IMR-90 (cell line): ENCODE measurements at regions not wholly inside any gene's neighbourhood (a gene's known extent, or its start where the extent isn't known, plus 50 kb on each side); places are given as distances from the start of the nearest gene placed in this dataset.

Experiments
- ATAC-seq: fragments of 200-7000 bp; cut with Tn5 transposase; 2 replicates; pipeline ENCODE4 v1.9.1; 2020; ENCODE audit warnings: low read depth, mild to moderate bottlenecking, moderate library complexity
- BruUV-seq: library from RNA; stranded (reverse); fragments of 400-500 nt; replicated peaks from 2 replicates; lab custom pipeline; 2021; lab: Mats Ljungman, UMichigan
- CTCF ChIA-PET: fragments of 300-600 bp; formaldehyde crosslinking; extraction: SDS; loops from one replicate; lab custom pipeline; 2021; ENCODE audit warnings: antibody characterized with exemption; lab: Yijun Ruan, JAX
- POLR2A ChIA-PET: fragments of 300-600 bp; sonication (Branson Sonifier 250); formaldehyde crosslinking; loops from one replicate; lab custom pipeline; 2022; ENCODE audit warnings: antibody characterized with exemption; ENCODE audit not compliant: unreplicated experiment; lab: Charles Lee
- DNase-seq: peaks from one replicate; pipeline ENCODE4 v3.0.0; 2013
- H2AFZ ChIP-seq: replicated peaks from 2 replicates; pipeline ENCODE3; 2013; ENCODE audit warnings: low read length, mild to moderate bottlenecking; ENCODE audit not compliant: poor library complexity
- H2AK5ac ChIP-seq: 2 replicates; pipeline ENCODE4 v1.6.1; 2013; ENCODE audit warnings: low read depth, low read length, inconsistent platforms
- H2AK9ac ChIP-seq: replicated peaks from 2 replicates; pipeline ENCODE3; 2013; ENCODE audit warnings: mild to moderate bottlenecking, low read depth, low read length, moderate library complexity; ENCODE audit not compliant: poor library complexity
- H2BK120ac ChIP-seq: 2 replicates; pipeline ENCODE4 v1.6.1; 2013; ENCODE audit warnings: low read depth, low read length, inconsistent platforms
- H2BK15ac ChIP-seq: 3 replicates; pipeline ENCODE4 v1.6.1; 2013; ENCODE audit warnings: low read depth, low read length, inconsistent platforms
- H2BK20ac ChIP-seq: 2 replicates; pipeline ENCODE4 v1.6.1; 2013; ENCODE audit warnings: low read depth, mild to moderate bottlenecking, inconsistent platforms, low read length, moderate library complexity
- H2BK5ac ChIP-seq: 2 replicates; pipeline ENCODE4 v1.6.1; 2013; ENCODE audit warnings: mild to moderate bottlenecking, low read depth, low read length, inconsistent platforms; ENCODE audit not compliant: poor library complexity, severe bottlenecking
- H3K14ac ChIP-seq: replicated peaks from 2 replicates; pipeline ENCODE4 v1.6.1; 2013; ENCODE audit warnings: low read depth, low read length, inconsistent platforms
- H3K18ac ChIP-seq: 2 replicates; pipeline ENCODE4 v1.6.1; 2013; ENCODE audit warnings: low read depth, low read length, control low read depth
- H3K23ac ChIP-seq: 2 replicates; pipeline ENCODE4 v1.6.1; 2013; ENCODE audit warnings: low read depth, low read length, inconsistent platforms
- H3K27ac ChIP-seq: 2 replicates; pipeline ENCODE4 v1.5.1; 2013; ENCODE audit warnings: mild to moderate bottlenecking, control low read depth, low read length; ENCODE audit not compliant: insufficient read depth
- H3K27me3 ChIP-seq: 2 replicates; pipeline ENCODE4 v1.6.1; 2013; ENCODE audit warnings: low read length; ENCODE audit not compliant: control insufficient read depth, insufficient read depth
- H3K36me3 ChIP-seq: 2 replicates; pipeline ENCODE4 v1.6.1; 2013; ENCODE audit warnings: low read length, mixed read lengths; ENCODE audit not compliant: control insufficient read depth, insufficient read depth
- H3K4ac ChIP-seq: 2 replicates; pipeline ENCODE4 v1.6.1; 2013; ENCODE audit warnings: low read depth, low read length, inconsistent platforms
- H3K4me1 ChIP-seq: 2 replicates; pipeline ENCODE4 v1.6.1; 2013; ENCODE audit warnings: low read length, mixed read lengths; ENCODE audit not compliant: control insufficient read depth, insufficient read depth
- H3K4me2 ChIP-seq: 2 replicates; pipeline ENCODE4 v1.6.1; 2013; ENCODE audit warnings: low read depth, mild to moderate bottlenecking, control low read depth, low read length, moderate library complexity
- H3K4me3 ChIP-seq: 2 replicates; pipeline ENCODE4 v1.5.1; 2013; ENCODE audit warnings: low read depth, mild to moderate bottlenecking, control low read depth, low read length, moderate library complexity; ENCODE audit not compliant: insufficient read depth
- H3K56ac ChIP-seq: 2 replicates; pipeline ENCODE4 v1.6.1; 2013; ENCODE audit warnings: low read length, inconsistent platforms; ENCODE audit not compliant: insufficient read depth; ENCODE audit errors: extremely low read depth
- H3K79me1 ChIP-seq, 2 experiments: 2 replicates each; pipeline ENCODE4 v1.6.1; 2013; ENCODE audit warnings: low read length in 2 of 2, inconsistent platforms in 1 of 2, low read depth in 1 of 2
- H3K9ac ChIP-seq: 2 replicates; pipeline ENCODE4 v1.6.1; 2013; ENCODE audit warnings: low read depth, low read length, control low read depth
- H3K9me1 ChIP-seq: 2 replicates; pipeline ENCODE4 v1.6.1; 2013; ENCODE audit warnings: low read length, inconsistent platforms; ENCODE audit not compliant: insufficient read depth
- H3K9me3 ChIP-seq: 2 replicates; pipeline ENCODE4 v1.6.1; 2013; ENCODE audit warnings: low read length; ENCODE audit not compliant: control insufficient read depth, insufficient read depth
- H4K20me1 ChIP-seq: 2 replicates; pipeline ENCODE4 v1.6.1; 2013; ENCODE audit warnings: low read length, inconsistent platforms; ENCODE audit not compliant: insufficient read depth
- H4K5ac ChIP-seq: 2 replicates; pipeline ENCODE4 v1.6.1; 2013; ENCODE audit warnings: mild to moderate bottlenecking, low read depth, low read length, control low read depth
- H4K8ac ChIP-seq, 2 experiments: 2 replicates each; pipeline ENCODE4 v1.6.1; 2013; ENCODE audit warnings: low read depth in 2 of 2, low read length in 2 of 2, control low read depth in 1 of 2, inconsistent platforms in 1 of 2
- H4K91ac ChIP-seq: 2 replicates; pipeline ENCODE4 v1.6.1; 2013; ENCODE audit warnings: low read depth, low read length, inconsistent platforms; ENCODE audit not compliant: insufficient read depth
- BHLHE40 ChIP-seq: fragments of 150-350 bp; IDR thresholded peaks from 2 replicates; pipeline ENCODE4 v1.6.1; 2016; ENCODE audit warnings: mild to moderate bottlenecking, low read depth, low read length
- CHD1 ChIP-seq: IDR thresholded peaks from 2 replicates; pipeline ENCODE4 v1.6.1; 2012; ENCODE audit warnings: low read depth, low read length, improper control_type of control experiment
- FOS ChIP-seq: fragments of 150-350 bp; IDR thresholded peaks from 2 replicates; pipeline ENCODE4 v1.6.1; 2016; ENCODE audit warnings: low read depth, low read length
- SMC3 ChIP-seq: fragments of 150-350 bp; IDR thresholded peaks from 2 replicates; pipeline ENCODE4 v1.6.1; 2016; ENCODE audit warnings: low read depth, mild to moderate bottlenecking, antibody characterized with exemption, low read length, moderate library complexity
- WGBS, 2 experiments: methylation state at CpG; one replicate each; pipeline versions ENCODE4 v1.1.5 to v1.1.7; 2013; ENCODE audit warnings: missing lambda C conversion rate in 2 of 2; ENCODE audit not compliant: insufficient read length in 1 of 2; ENCODE audit errors: extremely low coverage in 2 of 2; 5-methylcytosine and 5-hydroxymethylcytosine counted together
- dilution Hi-C: fragments of 300-500 bp; cut with HindIII; formaldehyde crosslinking; loops from one replicate; pipeline ENCODE4 v1.14.3; 2018; ENCODE audit warnings: low sequenced_read_pairs; ENCODE audit not compliant: unreplicated experiment
- in situ Hi-C: fragments of 300-500 bp; cut with MboI; formaldehyde crosslinking; loops from 3 replicates; pipeline ENCODE4 v1.14.3; 2019; ENCODE audit warnings: low sequenced_read_pairs, inconsistent platforms, mixed read lengths
- intact Hi-C: fragments of 100-400 bp; cut with micrococcal nuclease; formaldehyde crosslinking; loops from 2 replicates; pipeline ENCODE4 v1.10.0; 2022

DNA sequence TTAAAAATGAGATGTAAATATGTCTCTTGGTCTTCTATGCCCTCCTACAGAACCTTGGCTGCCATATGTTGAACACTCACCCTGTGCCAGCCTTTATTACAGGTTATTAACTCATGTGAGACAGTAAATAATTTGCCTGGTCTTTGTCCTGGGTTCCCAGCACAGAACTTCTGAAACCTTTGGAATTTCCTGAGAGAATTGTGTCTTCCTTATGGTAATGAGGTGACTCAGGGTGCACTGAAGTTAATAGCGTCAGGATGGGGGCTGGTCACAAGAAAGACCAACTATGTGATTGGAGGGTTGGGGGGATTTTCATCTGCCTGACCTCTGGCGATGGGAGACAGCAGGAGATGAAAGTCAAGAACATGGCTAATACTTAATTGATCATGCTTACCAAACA is 289.8 kb upstream of the STS start:
- no peak for ATAC-seq
- WGBS, 2 experiments: no CpG with 5 or more reads among the region's 2 CpGs
- Histone ChIP-seq H3K36me3 (no peaks in the 10 kb centered on the region), H3K79me1 (no peaks in the 10 kb centered on the region), H4K8ac (no peak overlapping the region), H3K4me1 (no peaks in the 10 kb centered on the region), H3K14ac (no peak overlapping the region), H3K9me1 (no peaks in the 10 kb centered on the region), H3K4me3 (no peak overlapping the region), H3K9me3 (peaks cover 9% of the 10 kb centered on the region), H2BK5ac (no peak overlapping the region), H2BK20ac (no peak overlapping the region), H3K27me3 (no peaks in the 10 kb centered on the region), H3K9ac (no peak overlapping the region), H4K20me1 (no peaks in the 10 kb centered on the region), H4K5ac (no peak overlapping the region), H3K56ac (no peak overlapping the region), H3K23ac (no peak overlapping the region), H2BK15ac (no peak overlapping the region), H3K4ac (no peak overlapping the region), H3K18ac (no peak overlapping the region), H2AFZ (no peak overlapping the region), H3K27ac (no peak overlapping the region), H4K91ac (no peak overlapping the region), H2AK5ac (no peak overlapping the region), H2AK9ac (no peak overlapping the region), H3K4me2 (no peak overlapping the region), H2BK120ac (no peak overlapping the region)
- POLR2A ChIA-PET: no interaction called here
- BruUV-seq: no TSS peak
- in situ Hi-C loops: no loop called here
- dilution Hi-C loops: no loop called here
- CTCF ChIA-PET: no interaction called here
- DNase-seq: no peak
- no peak for TF ChIP-seq FOS
- no peak for TF ChIP-seq BHLHE40
- no peak for TF ChIP-seq SMC3
- TF ChIP-seq CHD1: no peak
- intact Hi-C loops: no loop called here
